ENCODE measurements at regions not wholly inside any gene's neighbourhood (a gene's known extent, or its start where the extent isn't known, plus 50 kb on each side); places are given as distances from the start of the nearest gene placed in this dataset.
"Not testable (repeated sequence)": the region's sequence is repeated elsewhere in the genome, so short reads cannot be mapped to it uniquely, and the experiment has no call there.

- no peak for TF ChIP-seq ZNF274 (IDR thresholded peaks at IDR 0.05; ENCODE audit: low read depth, low read length)
- TF ChIP-seq SUZ12 (IDR thresholded peaks at IDR 0.05; ENCODE audit: extremely low read depth, insufficient read depth, insufficient read length), result no peak
- TF ChIP-seq YY1 (IDR thresholded peaks at IDR 0.05; ENCODE audit: insufficient read depth, insufficient read length), result no peak
- H3K27me3 ChIP-seq (ENCODE audit: insufficient read depth, insufficient read length), result no peaks in the 10 kb centered on the region
Observed at GRCh38 chr10:8158193-8159071, 103.9 kb downstream of the GATA3 start.

GRCh38 chr10:8159341-8160165 lies 105.1 kb downstream of the GATA3 start:
- Histone ChIP-seq H3K9me3 (ENCODE audit: insufficient read depth, low read length) (no peaks in the 10 kb centered on the region), H3K36me3 (ENCODE audit: insufficient read depth, insufficient read length, low read length) (no peaks in the 10 kb centered on the region), H3K27me3 (ENCODE audit: insufficient read depth, insufficient read length) (no peaks in the 10 kb centered on the region), H3K9ac (ENCODE audit: insufficient read length, low read depth) (no peak overlapping the region), H3K4me1 (ENCODE audit: insufficient read depth, insufficient read length) (no peaks in the 10 kb centered on the region), H3K4me3 (ENCODE audit: insufficient read length, low read depth) (no peak overlapping the region)
- TF ChIP-seq ZNF274 (IDR thresholded peaks at IDR 0.05; ENCODE audit: low read depth, low read length) (no peak), YY1 (IDR thresholded peaks at IDR 0.05; ENCODE audit: insufficient read depth, insufficient read length) (no peak), SUZ12 (IDR thresholded peaks at IDR 0.05; ENCODE audit: extremely low read depth, insufficient read depth, insufficient read length) (no peak)
- no peak for DNase-seq (ENCODE audit: low read depth, low spot score)

More at GRCh38 chr10:8158193-8159071, 103.9 kb downstream of the GATA3 start:
- H3K9ac ChIP-seq (ENCODE audit: insufficient read length, low read depth), result no peak overlapping the region
- no peak for DNase-seq (ENCODE audit: low read depth, low spot score)
- no peaks in the 10 kb centered on the region for H3K9me3 ChIP-seq (ENCODE audit: insufficient read depth, low read length)
- H3K36me3 ChIP-seq (ENCODE audit: insufficient read depth, insufficient read length, low read length), result no peaks in the 10 kb centered on the region
- H3K4me3 ChIP-seq (ENCODE audit: insufficient read length, low read depth), result no peak overlapping the region
- no peaks in the 10 kb centered on the region for H3K4me1 ChIP-seq (ENCODE audit: insufficient read depth, insufficient read length)

GRCh38 chr10:8163824-8164223 lies 109.3 kb downstream of the GATA3 start:
- Histone ChIP-seq H3K9me3 (ENCODE audit: insufficient read depth, low read length) (peaks cover 8% of the 10 kb centered on the region; the same call in 1 of the 2 replicates), H3K4me3 (ENCODE audit: insufficient read length, low read depth) (no peak overlapping the region), H3K9ac (ENCODE audit: insufficient read length, low read depth) (no peak overlapping the region), H3K4me1 (ENCODE audit: insufficient read depth, insufficient read length) (no peaks in the 10 kb centered on the region), H3K27me3 (ENCODE audit: insufficient read depth, insufficient read length) (no peaks in the 10 kb centered on the region), H3K36me3 (ENCODE audit: insufficient read depth, insufficient read length, low read length) (no peaks in the 10 kb centered on the region)
- DNase-seq (ENCODE audit: low read depth, low spot score), result no peak
- TF ChIP-seq ZNF274 (IDR thresholded peaks at IDR 0.05; ENCODE audit: low read depth, low read length) (no peak), SUZ12 (IDR thresholded peaks at IDR 0.05; ENCODE audit: extremely low read depth, insufficient read depth, insufficient read length) (no peak), YY1 (IDR thresholded peaks at IDR 0.05; ENCODE audit: insufficient read depth, insufficient read length) (no peak)

DNA sequence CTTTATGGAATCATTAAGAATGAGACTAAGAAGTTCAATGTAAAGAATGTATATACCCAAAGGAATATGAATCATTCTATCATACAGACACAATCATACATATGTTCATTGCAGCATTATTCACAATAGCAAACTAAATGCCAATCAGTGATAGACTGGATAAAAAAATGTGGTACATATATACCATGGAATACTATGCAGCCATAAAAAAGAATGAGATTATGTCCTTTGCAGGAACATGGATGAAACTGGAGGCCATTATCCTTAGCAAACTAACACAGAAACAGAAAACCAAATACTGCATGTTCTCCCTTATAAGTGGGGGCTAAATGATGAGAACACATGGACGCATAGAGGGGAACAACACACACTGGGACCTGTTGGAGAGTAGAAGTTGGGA lies 110.2 kb downstream of the GATA3 start:
- H3K4me3 ChIP-seq (ENCODE audit: insufficient read length, low read depth); H3K9me3 ChIP-seq (ENCODE audit: insufficient read depth, low read length); DNase-seq (ENCODE audit: low read depth, low spot score); H3K4me1 ChIP-seq (ENCODE audit: insufficient read depth, insufficient read length); H3K27me3 ChIP-seq (ENCODE audit: insufficient read depth, insufficient read length); H3K36me3 ChIP-seq (ENCODE audit: insufficient read depth, insufficient read length, low read length); H3K9ac ChIP-seq (ENCODE audit: insufficient read length, low read depth): not testable (repeated sequence)

DNA sequence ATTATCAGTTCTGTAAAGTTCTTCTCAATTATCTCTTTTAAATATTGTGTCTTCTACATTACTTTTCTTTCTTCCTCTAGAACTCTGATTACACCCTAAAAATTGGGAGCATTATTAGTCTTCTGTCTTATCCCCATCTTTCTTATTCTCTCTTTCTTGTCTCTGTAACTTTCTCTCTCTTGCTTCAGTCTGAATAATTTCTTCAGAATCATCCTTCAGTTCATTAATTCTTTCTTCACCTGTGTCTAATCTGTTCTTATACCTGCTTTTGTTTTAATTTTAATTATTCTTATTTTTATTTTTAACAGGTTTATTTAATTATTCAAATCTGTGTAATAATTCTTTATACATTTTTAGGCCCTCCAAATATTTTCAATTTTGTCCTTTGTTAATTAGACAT lies 114.3 kb downstream of the GATA3 start:
- TF ChIP-seq ZNF274 (IDR thresholded peaks at IDR 0.05; ENCODE audit: low read depth, low read length), result no peak
- TF ChIP-seq YY1 (IDR thresholded peaks at IDR 0.05; ENCODE audit: insufficient read depth, insufficient read length), result no peak
- no peak for TF ChIP-seq SUZ12 (IDR thresholded peaks at IDR 0.05; ENCODE audit: extremely low read depth, insufficient read depth, insufficient read length)
- Histone ChIP-seq H3K9me3 (ENCODE audit: insufficient read depth, low read length) (peaks cover 10% of the 10 kb centered on the region; the same call in 1 of the 2 replicates), H3K4me3 (ENCODE audit: insufficient read length, low read depth) (no peak overlapping the region), H3K27me3 (ENCODE audit: insufficient read depth, insufficient read length) (no peaks in the 10 kb centered on the region), H3K9ac (ENCODE audit: insufficient read length, low read depth) (no peak overlapping the region), H3K36me3 (ENCODE audit: insufficient read depth, insufficient read length, low read length) (no peaks in the 10 kb centered on the region), H3K4me1 (ENCODE audit: insufficient read depth, insufficient read length) (no peaks in the 10 kb centered on the region)
- DNase-seq (ENCODE audit: low read depth, low spot score), result no peak

DNA sequence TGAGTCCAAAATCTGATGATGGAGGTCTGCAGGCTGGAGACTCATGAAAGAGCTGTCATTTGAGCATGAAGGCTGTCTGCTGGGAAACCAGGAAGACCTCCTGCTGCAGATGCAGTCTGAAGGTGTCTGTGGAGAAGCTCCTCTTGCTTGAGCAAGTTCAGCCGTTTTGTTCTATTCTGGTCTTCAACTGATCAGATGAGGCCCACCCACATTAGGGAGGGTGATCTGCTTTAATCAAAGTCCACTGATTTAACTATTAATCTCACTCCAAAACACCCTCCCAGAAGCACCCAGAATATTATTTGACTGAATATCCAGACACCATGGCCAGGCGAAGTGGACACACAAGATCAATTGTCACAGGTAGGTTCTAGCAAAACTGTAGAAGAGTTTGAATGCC lies 116.5 kb downstream of the GATA3 start:
- Histone ChIP-seq H3K4me3 (ENCODE audit: insufficient read length, low read depth) (no peak overlapping the region), H3K27me3 (ENCODE audit: insufficient read depth, insufficient read length) (no peaks in the 10 kb centered on the region), H3K9me3 (ENCODE audit: insufficient read depth, low read length) (peaks cover 10% of the 10 kb centered on the region; the same call in 1 of the 2 replicates), H3K9ac (ENCODE audit: insufficient read length, low read depth) (no peak overlapping the region), H3K4me1 (ENCODE audit: insufficient read depth, insufficient read length) (no peaks in the 10 kb centered on the region), H3K36me3 (ENCODE audit: insufficient read depth, insufficient read length, low read length) (no peaks in the 10 kb centered on the region)
- TF ChIP-seq ZNF274 (IDR thresholded peaks at IDR 0.05; ENCODE audit: low read depth, low read length), result no peak
- TF ChIP-seq SUZ12 (IDR thresholded peaks at IDR 0.05; ENCODE audit: extremely low read depth, insufficient read depth, insufficient read length), result no peak
- TF ChIP-seq YY1 (IDR thresholded peaks at IDR 0.05; ENCODE audit: insufficient read depth, insufficient read length), result no peak
- no peak for DNase-seq (ENCODE audit: low read depth, low spot score)

- H3K36me3 ChIP-seq (ENCODE audit: insufficient read depth, insufficient read length, low read length), result no peaks in the 10 kb centered on the region
- no peak for DNase-seq (ENCODE audit: low read depth, low spot score)
- no peaks in the 10 kb centered on the region for H3K27me3 ChIP-seq (ENCODE audit: insufficient read depth, insufficient read length)
- no peak for TF ChIP-seq ZNF274 (IDR thresholded peaks at IDR 0.05; ENCODE audit: low read depth, low read length)
- no peak overlapping the region for H3K9ac ChIP-seq (ENCODE audit: insufficient read length, low read depth)
- no peaks in the 10 kb centered on the region for H3K4me1 ChIP-seq (ENCODE audit: insufficient read depth, insufficient read length)
- H3K4me3 ChIP-seq (ENCODE audit: insufficient read length, low read depth), result no peak overlapping the region
- H3K9me3 ChIP-seq (ENCODE audit: insufficient read depth, low read length), result peaks cover 10% of the 10 kb centered on the region; the same call in 1 of the 2 replicates
Observed at GRCh38 chr10:8172604-8173003, 118.1 kb downstream of the GATA3 start.
